GM13976 (cell line): ENCODE measurements at regions not wholly inside any gene's neighbourhood (a gene's known extent, or its start where the extent isn't known, plus 50 kb on each side); places are given as distances from the start of the nearest gene placed in this dataset.

Experiments used
- DNase-seq: peaks from one replicate; pipeline ENCODE4 v3.0.0; 2012; ENCODE audit warnings: low spot score
- CTCF ChIP-seq: IDR thresholded peaks from 2 replicates; pipeline ENCODE4 v1.5.1; 2012; ENCODE audit warnings: borderline replicate concordance, mild to moderate bottlenecking; ENCODE audit not compliant: insufficient read depth; ENCODE audit errors: extremely low read depth, missing control alignments, control extremely low read depth
- in situ Hi-C: fragments of 300-500 bp; cut with MboI; formaldehyde crosslinking; loops from one replicate; pipeline ENCODE4 v1.12.0; 2022; ENCODE audit warnings: low sequenced_read_pairs, mixed read lengths, inconsistent platforms; ENCODE audit not compliant: unreplicated experiment

GRCh38 chr5:92460505-92460904, 1077.4 kb upstream of the ARRDC3 start:
- in situ Hi-C loops: no loop called here

GRCh38 chr5:92459654-92460053, 1076.5 kb upstream of the ARRDC3 start:
- no peak for TF ChIP-seq CTCF
- DNase-seq: no peak
- in situ Hi-C loops: no loop called here

More at GRCh38 chr5:92460505-92460904, 1077.4 kb upstream of the ARRDC3 start:
- TF ChIP-seq CTCF: no peak
- DNase-seq: no peak

GRCh38 chr5:92455011-92455410, 1071.9 kb upstream of the ARRDC3 start:
- DNase-seq: peak; percentile 56
- in situ Hi-C loops: no loop called here
- TF ChIP-seq CTCF: no peak

GRCh38 chr5:92444888-92445287, 1061.8 kb upstream of the ARRDC3 start:
- no peak for DNase-seq
- TF ChIP-seq CTCF: no peak
- in situ Hi-C loops: no loop called here

GRCh38 chr5:92435781-92436180, 1052.7 kb upstream of the ARRDC3 start:
- TF ChIP-seq CTCF: no peak
- in situ Hi-C loops: no loop called here
- DNase-seq: no peak

- TF ChIP-seq CTCF: no peak
- DNase-seq: no peak
- in situ Hi-C loops: no loop called here
Observed at GRCh38 chr5:92429646-92430045, 1046.5 kb upstream of the ARRDC3 start.

- in situ Hi-C loops: no loop called here
- no peak for TF ChIP-seq CTCF
Observed at GRCh38 chr5:92428415-92428814, 1045.3 kb upstream of the ARRDC3 start.

More at GRCh38 chr5:92428415-92428814, 1045.3 kb upstream of the ARRDC3 start:
- DNase-seq: no peak
